Kidney epithelial cell (primary cell): ENCODE measurements at regions not wholly inside any gene's neighbourhood (a gene's known extent, or its start where the extent isn't known, plus 50 kb on each side); places are given as distances from the start of the nearest gene placed in this dataset.

ENCODE experiments used
- DNase-seq: peaks from one replicate; pipeline ENCODE4 v3.0.0-alpha.2; 2010; ENCODE audit warnings: low read depth
- H3K27me3 ChIP-seq: 2 replicates; pipeline ENCODE4 v1.6.0; 2011; ENCODE audit warnings: low read length; ENCODE audit not compliant: control insufficient read depth, insufficient read depth
- H3K36me3 ChIP-seq: 2 replicates; pipeline ENCODE4 v1.5.1; 2011; ENCODE audit warnings: low read length; ENCODE audit not compliant: control insufficient read depth, insufficient read depth
- H3K4me3 ChIP-seq: 2 replicates; pipeline ENCODE4 v1.5.1; 2011; ENCODE audit warnings: low read depth, mild to moderate bottlenecking, control low read depth, low read length
- CTCF ChIP-seq: IDR thresholded peaks from 2 replicates; pipeline ENCODE4 v1.5.1; 2011; ENCODE audit warnings: mild to moderate bottlenecking, moderate library complexity, low read length, control low read depth, inconsistent platforms; ENCODE audit not compliant: insufficient read depth, poor library complexity, severe bottlenecking

DNA sequence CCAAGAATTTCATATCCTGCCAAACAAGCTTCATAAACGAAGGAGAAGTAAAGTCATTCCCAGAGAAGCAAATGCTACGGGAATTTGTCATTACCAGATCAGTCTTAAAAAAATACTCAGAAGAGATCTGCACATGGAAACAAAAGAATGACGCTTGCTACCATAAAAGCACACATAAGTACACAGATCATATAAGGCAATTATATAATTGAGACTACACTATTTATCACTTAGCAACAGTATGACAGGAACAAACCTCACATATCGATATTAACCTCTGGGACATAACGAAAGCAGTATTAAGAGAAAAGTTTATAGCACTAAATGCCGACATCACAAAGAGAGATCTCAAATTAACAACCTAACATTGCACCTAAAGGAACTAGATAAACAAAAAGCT lies 67.6 kb upstream of the TMEM200A start:
- Histone ChIP-seq H3K36me3 (no peaks in the 10 kb centered on the region), H3K4me3 (no peak overlapping the region), H3K27me3 (no peaks in the 10 kb centered on the region)
- TF ChIP-seq CTCF = no peak
- no peak for DNase-seq

DNA sequence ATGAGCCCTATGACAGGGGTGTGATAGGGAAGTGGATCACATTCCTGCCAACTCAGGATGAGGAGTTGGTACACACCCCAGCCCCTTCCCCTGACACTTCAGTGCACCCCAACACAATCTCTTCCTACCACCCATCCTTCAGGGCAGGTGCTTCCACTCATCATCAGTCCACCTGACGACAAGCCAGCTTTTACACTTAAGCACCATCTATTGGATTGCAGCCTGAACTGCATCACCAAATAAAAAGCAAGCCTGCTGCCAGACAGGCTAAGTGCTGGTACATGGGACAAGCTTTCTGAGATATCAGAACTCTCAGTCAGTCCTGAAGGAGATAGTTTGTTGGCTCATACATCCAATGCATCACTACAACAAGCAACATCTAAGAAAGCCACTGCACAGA lies 69.0 kb upstream of the TMEM200A start:
- Histone ChIP-seq H3K36me3 (no peaks in the 10 kb centered on the region), H3K27me3 (no peaks in the 10 kb centered on the region), H3K4me3 (no peak overlapping the region)
- TF ChIP-seq CTCF = peak; percentile 11
- no peak for DNase-seq

DNA sequence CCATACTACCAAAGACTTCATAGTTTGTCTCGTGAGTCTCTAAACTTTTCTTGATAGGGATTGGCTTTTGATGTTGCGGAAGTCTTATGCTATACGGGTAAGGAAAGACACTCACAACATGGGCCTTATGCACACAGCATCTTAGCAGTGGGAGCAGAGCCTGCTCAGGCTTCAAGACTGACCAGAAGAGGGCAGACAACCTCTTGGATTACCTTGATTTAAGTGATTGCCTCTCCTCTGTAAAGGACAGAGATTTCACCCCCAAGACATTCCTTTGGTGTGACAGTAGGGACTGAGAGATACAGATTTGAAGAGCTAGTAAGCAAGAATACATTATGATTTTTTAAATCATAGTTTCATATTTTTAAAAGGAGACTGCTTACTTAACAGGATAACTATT lies 71.0 kb upstream of the SAMD3 start:
- DNase-seq = no peak
- Histone ChIP-seq H3K36me3 (no peaks in the 10 kb centered on the region), H3K27me3 (no peaks in the 10 kb centered on the region), H3K4me3 (no peak overlapping the region)
- TF ChIP-seq CTCF = peak; percentile 76

- Histone ChIP-seq H3K4me3 (no peak overlapping the region), H3K27me3 (no peaks in the 10 kb centered on the region), H3K36me3 (no peaks in the 10 kb centered on the region)
- no peak for DNase-seq
- TF ChIP-seq CTCF = no peak
These were observed 65.3 kb upstream of the SAMD3 start for GRCh38 chr6:130288065-130288464.

DNA sequence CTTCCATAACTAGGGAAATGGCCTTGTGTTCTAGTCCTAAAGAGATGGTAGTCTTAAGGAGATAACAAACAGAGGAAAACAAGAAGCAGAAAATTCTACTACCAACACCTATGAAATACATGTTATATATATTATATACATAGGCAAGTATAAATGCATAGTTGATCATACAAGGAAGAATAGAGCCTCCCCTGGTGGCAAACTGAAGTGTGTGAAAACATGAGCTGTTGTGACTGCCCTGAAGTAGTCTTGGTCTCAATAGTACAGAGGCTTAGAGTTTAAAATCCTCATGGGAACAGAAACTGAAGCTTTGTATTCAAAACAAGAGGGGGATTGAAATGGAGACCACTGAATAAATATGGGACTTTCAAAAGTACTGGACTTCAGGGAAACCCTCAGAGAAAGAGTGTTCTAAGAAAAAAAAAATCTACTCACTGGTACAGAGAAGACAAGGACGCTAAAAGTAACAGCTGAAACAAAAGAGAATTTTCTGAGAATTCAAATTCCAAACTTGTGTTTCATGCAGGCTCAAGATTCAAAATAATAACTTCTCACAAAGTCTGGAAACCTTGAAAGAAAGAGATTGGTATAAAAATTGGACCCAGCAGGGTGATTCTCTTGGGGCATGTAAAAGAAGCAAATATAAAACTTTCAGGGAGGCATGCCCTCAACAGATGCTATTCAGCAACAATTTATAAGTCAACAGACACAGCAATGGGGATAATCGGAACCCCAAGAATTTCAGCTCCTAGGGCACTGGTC lies 59.7 kb upstream of the SAMD3 start:
- DNase-seq = no peak
- TF ChIP-seq CTCF = peak; percentile 20
- Histone ChIP-seq H3K4me3 (no peak overlapping the region), H3K36me3 (no peaks in the 10 kb centered on the region), H3K27me3 (no peaks in the 10 kb centered on the region)

- Histone ChIP-seq H3K36me3 (no peaks in the 10 kb centered on the region), H3K27me3 (no peaks in the 10 kb centered on the region), H3K4me3 (no peak overlapping the region)
- no peak for DNase-seq
- TF ChIP-seq CTCF = no peak
These were observed 53.8 kb upstream of the SAMD3 start for GRCh38 chr6:130276507-130276906.
